PC-3 (cell line): ENCODE measurements at regions not wholly inside any gene's neighbourhood (a gene's known extent, or its start where the extent isn't known, plus 50 kb on each side); places are given as distances from the start of the nearest gene placed in this dataset.

ENCODE experiments used
- CTCF ChIP-seq: fragments of 300-600 bp; sonication (generic); conservative IDR thresholded peaks from 2 replicates; pipeline ENCODE4 v1.5.1; 2017; ENCODE audit warnings: antibody characterized with exemption, low read depth, mild to moderate bottlenecking, low read length
- EZH2 ChIP-seq: fragments of 300-600 bp; sonication (generic); IDR thresholded peaks from one replicate; pipeline ENCODE4 v1.6.1; 2017; ENCODE audit warnings: antibody characterized with exemption, mild to moderate bottlenecking, low read length; ENCODE audit not compliant: unreplicated experiment
- EZH2phosphoT487 ChIP-seq: fragments of 300-600 bp; sonication (generic); IDR thresholded peaks from 2 replicates; pipeline ENCODE4 v1.6.1; 2018; ENCODE audit warnings: mild to moderate bottlenecking, antibody characterized with exemption, low read length, borderline replicate concordance

GRCh38 chr14:100389497-100390104, 66.5 kb downstream of the SLC25A47 start:
- TF ChIP-seq CTCF, result no peak
- TF ChIP-seq EZH2, result no peak
- TF ChIP-seq EZH2phosphoT487, result no peak
